GM21381 (cell line): ENCODE measurements at regions not wholly inside any gene's neighbourhood (a gene's known extent, or its start where the extent isn't known, plus 50 kb on each side); places are given as distances from the start of the nearest gene placed in this dataset.

Source experiments
- ATAC-seq: cut with Tn5 transposase; IDR thresholded peaks from one replicate; pipeline ENCODE4 v1.9.1; 2021; ENCODE audit warnings: mild to moderate bottlenecking, moderate library complexity; ENCODE audit not compliant: unreplicated experiment

DNA sequence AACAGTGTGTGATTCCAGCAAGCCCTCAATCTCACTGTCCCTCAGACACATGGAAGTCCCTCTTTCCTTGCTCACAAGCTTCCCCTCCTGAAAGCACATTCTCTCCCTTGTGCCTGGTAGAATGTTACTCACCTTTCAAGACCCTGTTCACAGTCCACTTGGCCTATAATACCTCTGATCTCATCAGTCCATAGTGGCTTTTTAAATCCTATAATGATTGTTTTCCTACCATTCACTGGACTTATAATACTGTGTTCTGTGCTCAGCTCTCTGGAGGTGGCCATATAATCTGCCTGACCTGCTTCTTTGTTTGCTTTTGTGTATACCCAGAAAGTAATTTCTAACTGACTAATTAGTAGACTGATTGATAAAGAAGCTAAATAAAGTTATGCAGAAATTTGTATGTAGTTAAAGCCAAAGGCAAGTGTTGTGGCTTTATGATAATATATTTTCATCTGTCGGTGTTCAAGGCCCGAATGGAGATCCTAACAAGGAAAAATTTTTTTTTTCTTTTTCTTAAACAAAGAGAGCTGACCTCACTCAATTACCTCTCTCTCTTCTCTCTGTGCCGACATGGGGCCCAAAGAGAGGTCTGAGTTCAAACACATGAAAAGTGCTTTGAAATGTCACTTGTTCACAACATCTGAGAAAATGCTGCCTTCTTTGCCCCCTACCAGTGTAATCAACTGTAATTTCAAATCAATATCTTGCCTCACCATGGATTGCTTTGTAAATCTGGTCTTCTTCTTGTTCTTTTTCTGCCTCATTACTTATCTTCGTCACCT lies 1033.0 kb upstream of the PIK3C3 start:
- ATAC-seq, result no peak

DNA sequence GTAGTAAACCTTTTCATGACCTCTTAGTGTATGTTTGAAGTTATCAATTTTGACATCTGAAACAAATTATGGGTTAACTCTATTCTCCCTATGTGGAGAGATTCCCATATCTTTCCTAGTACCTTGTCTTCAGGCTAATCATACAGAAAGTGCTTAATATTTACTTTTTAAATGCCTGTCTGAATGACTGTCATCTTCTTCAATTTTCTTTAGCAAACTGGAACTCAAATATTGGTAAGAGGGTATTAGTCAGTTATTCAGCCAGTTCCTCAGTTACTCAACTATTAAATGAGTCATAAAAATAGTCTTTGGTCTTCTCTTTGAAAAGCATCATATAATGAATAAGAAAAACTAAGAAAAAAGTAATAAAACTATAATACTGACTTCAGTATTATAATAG lies 1038.0 kb upstream of the PIK3C3 start:
- ATAC-seq, result no peak

DNA sequence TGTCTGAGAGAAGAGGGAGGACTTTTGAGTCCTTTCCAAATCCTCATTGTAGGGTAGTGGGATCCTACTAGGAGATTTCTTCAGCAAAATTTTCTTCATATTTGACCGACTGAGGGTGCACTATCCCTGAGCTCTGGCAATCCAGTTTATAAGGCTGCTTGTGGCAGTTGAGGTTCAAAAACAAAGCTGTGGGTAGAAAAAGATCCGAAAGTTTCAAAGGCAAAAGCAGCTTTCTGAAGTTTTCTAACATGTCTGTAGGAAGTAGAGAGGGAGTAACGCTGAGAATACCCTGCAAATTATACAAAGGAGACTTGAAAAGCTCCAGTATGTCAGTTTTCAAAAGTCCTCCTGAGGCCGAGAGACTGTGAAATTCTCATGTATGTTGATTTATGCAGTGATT lies 1039.3 kb upstream of the PIK3C3 start:
- ATAC-seq, result no peak

DNA sequence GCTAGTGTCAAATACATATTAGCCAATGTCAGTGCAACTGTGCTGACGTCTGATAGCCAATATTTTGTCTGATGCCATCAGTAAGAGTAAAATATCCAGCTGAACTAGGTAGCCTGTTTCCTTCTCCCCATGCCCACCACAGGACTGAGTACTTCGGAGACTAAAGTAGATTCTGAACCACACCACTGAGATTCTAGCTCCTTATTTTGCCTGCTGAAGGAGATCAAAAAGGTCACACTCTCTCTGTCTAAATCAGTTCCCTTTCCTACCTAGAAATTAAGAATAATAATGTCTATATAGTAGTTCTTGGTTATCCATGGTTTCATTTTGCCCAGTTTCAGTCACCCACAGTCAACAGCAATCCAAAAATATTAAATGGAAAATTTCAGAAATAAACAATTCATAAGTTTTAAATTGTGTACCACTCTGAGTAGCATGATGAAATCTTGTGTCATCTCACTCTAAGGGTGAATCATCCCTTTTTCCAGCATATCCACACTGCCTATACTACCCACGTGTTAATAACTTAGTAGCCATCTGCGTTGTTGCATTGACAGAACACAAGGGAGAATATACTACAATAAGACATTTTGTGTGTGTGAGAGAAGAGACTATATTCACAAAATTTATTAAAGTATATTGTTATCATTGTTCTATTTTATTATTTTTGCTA lies 1043.3 kb upstream of the PIK3C3 start:
- no peak for ATAC-seq

DNA sequence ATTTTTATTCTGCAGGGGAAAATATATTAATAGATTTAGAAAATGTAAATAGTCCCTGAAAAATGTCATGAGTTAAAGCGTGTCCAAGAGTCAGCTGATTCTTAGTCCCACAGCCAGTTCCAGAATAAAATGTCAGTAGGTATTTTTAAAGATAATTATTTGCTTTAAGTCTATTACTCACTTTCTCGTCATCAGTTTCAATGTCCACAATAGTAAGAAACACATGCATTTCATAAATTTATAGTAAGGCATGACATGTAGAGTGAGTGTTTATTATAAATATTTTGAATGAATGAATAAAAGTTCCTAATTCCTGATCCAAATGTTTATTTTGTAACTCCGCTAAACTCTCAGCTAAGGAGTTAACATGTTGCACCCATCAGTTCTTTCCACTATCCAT lies 1044.0 kb upstream of the PIK3C3 start:
- no peak for ATAC-seq

DNA sequence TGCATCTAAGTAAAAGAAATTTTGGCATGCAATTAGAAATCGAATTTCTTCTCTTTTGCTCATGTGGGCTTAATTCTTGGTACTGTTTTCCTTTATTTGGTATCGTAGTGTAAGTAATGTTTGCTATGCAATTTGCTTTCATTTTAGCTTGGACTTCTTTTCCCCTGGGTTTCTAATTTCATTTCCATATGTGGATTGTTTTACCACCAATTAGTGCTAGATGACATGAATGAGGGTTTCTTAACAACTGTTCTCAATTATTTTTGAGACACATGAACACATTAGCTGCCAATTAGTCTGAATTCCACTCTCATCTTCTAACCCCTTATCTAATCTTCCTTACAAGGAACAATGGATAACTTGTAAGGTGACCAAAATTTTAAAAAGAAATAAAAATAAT lies 1047.2 kb upstream of the PIK3C3 start:
- no peak for ATAC-seq

DNA sequence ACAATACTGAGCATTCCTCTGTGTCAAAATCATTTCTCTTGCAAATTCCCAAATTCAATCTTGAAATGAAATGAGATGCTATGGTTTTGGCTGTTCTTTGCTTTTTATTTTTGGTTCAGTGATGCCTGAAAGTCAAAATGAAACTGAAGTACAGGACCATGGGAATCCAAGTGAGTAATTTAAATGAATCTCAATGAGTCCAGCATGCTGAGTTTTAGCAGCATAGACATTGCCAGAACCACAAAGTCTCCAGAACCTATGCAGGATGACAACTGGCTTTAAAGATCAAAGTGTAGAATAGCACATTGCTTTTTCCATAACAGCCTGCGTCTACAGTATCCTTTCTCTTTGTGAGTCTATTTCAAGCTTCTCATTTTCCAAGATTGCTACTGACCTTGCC lies 1050.7 kb upstream of the PIK3C3 start:
- ATAC-seq, result no peak

DNA sequence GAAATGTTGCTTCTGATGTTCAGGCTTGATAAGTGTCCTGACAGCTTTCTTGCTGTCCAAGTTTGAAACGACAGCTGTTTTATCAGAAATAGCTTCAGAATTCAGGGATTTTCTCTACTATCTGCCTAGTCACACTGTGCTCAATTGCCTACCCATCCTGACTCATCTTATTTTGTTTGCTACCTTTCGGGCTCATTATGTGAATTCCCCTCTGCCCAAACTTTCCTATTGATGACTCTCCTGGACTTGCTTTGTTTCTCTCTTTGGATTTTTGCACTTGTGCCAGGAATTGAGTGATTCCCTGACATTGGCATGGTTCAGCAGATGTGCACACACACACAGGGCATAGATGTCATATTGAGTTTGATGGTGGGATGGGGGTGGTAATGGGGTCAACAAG lies 1052.6 kb upstream of the PIK3C3 start:
- no peak for ATAC-seq

DNA sequence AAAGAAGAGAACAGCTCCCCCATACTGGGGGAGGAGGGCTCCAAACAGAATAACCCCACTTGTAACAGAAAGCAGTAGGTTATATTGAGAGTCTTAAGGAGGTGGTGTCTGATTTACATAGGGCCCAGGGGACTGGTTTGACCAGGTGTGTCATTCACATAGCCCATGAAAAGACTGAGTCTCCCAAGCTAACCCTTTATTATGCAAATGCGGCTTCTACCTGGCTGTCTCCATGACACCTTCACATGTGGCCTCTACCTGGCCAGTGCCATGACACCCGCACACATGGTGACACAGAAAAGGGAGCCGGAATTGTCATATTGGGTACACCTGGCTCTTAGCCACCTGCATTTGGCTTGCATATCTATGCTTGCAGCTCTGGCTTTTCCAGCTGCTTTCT lies 1057.2 kb upstream of the PIK3C3 start:
- no peak for ATAC-seq

DNA sequence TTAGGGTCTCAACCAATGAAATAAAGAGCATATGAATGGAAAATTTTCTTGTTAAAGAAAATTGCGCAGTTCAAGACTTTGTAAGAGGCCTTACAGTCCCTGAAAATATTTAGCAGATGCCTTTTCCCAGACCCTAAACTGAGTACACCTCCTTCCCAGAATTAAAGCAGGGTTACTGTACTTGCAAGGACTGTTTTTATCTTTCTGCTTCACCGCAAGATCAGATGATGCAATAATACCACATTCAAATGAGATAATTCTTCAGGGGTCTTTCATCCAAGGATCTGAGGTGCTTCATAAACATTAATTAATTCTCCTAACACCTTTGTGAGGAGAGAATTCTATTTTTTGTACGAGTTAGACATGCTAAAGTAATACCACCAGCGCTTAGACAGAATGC lies 1071.8 kb upstream of the PIK3C3 start:
- ATAC-seq, result no peak

DNA sequence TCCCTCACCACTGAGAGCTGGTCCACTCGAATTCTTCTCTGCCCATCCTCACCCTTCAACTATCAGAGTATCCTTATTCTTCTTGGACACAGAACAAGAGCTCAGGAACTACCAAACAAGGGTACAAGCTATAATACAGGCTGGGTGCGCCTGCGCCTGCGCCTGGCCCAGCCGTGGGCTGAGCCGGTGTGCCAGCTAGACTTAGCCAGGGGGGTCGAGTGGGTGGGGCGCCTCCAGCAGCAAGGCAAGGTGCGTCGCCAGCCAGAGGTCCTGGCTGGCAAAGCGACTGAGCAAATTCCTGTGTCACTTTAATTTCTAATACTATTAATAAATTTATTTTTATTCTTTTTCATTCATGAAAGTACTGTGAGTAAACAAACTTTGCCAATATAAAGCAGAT lies 1072.6 kb upstream of the PIK3C3 start:
- no peak for ATAC-seq

DNA sequence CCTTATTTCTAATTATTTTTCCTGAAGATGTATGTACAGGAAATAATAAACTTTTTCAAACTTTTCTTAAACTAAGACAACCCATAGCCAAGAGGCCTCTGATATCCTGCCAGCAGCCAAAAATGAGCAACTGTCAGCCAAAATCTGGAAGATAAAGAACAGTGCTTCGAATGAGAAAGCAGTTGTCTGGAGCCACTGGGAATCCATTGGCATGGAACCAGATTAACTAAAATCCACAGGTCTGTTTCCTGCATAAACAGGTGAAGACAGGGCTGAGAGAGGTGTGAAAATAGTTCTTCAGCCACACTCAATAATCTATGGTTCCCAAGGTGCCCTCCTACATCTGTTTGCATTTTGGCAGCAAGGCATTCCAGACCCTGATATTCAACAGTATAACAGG lies 1076.7 kb upstream of the PIK3C3 start:
- ATAC-seq, result no peak

DNA sequence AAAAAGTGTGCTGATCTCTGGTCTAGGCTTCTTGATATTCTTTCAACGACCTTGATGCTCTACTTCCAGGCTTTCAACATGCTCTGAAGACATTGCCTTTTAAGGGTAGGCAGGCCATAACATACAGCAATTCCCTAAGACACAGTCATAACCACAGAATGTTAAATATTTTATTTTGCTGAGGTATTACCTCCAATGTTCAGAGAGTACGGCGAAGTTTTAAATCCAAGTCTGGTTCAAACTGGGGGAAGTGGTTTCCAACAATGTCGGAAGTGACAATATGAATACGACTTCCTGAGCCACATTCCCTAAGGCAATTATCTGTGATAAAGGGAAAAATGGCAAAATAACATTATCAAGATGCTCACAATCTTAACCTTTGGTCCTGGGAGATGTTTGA lies 1077.9 kb upstream of the PIK3C3 start:
- ATAC-seq, result no peak

DNA sequence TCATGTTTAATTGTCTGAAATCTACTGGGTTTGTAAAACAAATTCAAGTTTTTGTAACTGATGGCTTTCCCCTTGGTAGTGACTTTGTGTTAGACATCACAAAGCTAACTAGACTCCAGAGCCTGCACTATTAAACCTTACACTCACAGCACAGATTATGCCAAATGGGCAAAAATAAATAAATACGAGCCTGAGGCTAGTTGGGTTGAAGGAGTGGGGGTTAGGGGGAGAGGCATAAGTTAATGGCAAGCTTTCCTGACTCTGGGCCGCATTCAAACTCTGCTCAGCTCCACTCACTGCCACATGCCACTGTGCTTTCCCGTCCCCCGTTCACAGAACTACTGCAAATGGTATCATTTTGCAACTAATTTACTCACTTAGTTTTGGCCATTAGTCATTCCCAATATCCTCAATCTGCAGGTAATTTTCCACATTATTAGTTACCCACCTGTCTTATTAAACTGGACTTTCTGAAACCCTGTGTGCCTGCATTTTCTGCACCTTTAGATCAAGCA lies 1079.9 kb upstream of the PIK3C3 start:
- no peak for ATAC-seq

DNA sequence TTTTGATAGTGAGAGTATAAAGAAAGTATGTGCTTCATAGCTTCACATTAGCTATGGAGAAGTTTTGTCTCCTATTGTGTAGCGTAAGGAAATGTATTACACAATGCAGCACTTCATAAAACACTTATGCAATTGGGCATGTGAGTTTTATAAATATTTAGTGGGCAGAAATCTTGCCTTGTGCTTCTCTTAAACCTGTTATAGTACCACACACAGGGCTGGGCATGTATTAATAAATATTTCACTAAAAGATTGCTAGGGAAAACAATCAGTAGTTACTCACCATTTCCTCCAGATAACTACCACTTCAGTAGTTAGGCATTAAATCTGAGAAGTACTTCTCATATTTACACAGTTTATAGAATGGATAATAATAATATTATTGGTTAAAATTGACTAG lies 1080.8 kb upstream of the PIK3C3 start:
- no peak for ATAC-seq

DNA sequence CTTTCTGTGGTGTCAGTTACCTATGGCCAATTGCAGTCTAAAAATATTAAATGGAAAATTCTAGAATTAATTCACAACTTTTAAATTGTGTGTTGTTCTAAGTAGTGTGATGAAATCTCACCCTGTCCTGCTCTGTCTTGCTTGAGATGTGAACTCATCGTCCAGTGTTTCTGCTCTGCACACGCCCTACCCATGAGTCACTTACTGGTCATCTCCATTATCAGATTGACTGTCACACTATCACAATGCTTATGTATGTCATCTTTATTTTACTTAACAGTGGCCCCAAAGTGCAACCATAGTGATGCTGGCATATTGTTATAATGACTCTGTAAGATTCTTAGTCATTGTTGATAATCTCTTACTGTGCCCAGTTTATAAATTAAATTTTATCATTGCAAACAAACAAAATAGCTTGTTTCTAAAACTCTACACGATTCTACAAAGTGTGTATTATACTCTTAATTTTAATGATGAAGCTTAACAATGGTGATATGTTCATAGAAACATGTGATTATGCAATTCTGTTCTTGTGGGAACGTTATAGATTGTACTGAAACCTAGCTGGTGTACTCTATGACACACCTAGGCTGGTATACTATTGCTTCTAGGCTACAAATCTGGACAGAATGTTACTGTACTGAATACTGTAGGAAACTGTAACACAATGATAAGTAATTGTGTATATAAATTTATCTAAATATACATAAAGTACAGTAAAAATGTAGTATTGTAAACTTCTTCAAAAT lies 1086.8 kb upstream of the PIK3C3 start:
- no peak for ATAC-seq

DNA sequence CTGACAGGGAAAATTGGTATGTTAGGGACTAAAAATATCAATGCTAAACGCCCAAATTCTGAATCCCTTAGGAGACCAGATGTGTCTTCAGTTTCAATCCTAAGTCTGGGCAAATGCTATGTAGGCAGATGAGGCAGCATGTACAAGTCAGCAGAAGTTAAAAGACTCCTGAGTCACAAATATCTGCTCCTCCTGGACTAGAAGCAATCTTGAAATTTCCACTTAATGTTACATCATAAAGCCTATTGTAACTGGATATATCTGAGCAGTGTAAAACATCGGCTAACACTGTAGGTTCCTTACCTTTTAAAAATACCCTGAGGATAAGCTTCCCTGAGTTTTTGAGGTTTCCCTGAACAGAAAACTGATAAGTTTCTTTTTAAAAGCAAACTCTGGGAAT lies 1087.6 kb upstream of the PIK3C3 start:
- ATAC-seq, result no peak

DNA sequence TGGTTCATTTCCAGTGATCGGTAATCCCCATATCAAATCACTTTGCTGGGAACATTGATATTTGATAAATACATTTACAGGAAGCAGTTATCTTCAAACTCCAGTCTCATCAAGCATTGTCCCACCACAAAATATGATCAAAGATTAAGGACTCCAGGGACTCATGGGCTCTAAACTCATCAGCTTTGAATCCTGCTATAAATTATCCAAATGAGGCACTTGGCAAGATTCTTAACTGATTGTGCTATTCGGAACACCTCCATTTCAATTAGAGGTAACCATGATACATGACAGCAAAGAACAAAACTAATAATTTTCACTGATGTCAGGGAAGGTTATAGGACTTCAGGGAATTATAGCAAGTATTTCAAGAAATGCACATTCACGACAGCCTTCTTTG lies 1088.1 kb upstream of the PIK3C3 start:
- no peak for ATAC-seq

DNA sequence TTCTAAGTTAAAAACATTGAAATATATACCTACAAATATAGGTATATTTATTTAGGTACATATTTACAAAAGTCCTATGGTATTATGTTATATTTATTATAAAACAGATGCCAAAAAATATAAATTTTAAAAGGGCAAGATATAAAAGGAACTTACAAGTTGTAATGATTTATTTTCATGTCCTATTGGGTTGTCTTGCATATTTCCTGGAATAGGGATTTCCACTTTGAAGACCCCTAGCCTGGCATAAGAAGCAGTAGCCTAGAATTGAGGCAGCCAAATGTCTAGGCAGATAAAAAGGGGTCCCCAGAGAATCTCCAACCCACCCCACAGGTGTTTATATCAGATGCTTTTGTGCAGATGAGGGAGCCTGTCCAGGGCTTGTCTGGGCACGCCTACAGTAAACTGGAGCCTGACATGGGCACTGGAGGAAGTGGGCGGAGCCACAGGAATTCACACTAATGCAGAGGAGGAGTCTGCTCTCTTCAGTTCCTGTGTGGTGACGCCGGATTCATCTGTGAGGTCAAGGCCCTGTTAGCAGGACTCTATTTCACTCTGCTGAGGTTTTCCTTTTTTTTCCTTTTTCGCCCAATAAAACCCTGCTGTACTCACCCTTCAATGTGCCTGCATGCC lies 1088.9 kb upstream of the PIK3C3 start:
- ATAC-seq, result no peak

DNA sequence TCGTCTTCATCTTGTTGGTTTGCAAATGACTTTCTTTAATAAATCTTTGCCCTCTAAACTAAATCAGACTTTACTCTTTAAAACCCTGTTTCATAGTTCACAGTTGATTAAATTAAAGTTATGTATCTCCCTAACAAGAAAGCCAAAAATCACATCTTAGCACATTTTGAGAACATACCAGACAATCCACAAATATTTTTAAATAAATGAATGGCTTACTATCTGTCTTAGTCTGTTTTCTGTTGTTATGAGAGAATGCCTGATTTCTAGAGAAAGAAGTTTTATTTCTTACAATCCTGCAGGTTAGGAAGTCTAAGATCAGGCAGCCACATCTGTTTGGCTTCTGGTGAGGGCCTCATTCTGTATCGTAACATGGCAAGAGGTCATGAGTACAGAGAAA lies 1090.2 kb upstream of the PIK3C3 start:
- ATAC-seq, result no peak

DNA sequence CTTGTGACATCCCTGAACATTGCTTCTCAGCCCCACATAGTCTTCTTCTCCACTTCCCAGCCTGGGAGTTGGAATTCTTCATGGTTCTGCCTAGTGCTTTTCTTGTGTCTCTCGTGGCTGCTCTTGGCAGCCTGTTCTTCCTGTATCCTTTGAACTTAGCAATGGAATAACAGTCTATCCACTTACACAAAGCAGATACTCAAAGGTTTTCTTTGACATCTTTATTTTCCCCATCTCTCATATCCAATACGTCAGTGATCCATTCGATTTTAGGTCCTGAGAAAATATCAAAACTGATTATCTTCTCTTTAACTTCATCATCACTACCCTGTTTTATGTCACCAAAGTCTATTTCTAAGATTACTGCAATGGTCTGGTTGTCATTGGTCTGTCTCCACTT lies 1091.2 kb upstream of the PIK3C3 start:
- ATAC-seq, result no peak
